GM18858 (cell line): ENCODE measurements at regions not wholly inside any gene's neighbourhood (a gene's known extent, or its start where the extent isn't known, plus 50 kb on each side); places are given as distances from the start of the nearest gene placed in this dataset.

Source experiments
- ATAC-seq: cut with Tn5 transposase; IDR thresholded peaks from one replicate; pipeline ENCODE4 v1.9.1; 2021; ENCODE audit not compliant: unreplicated experiment

- no peak for ATAC-seq
Measured at GRCh38 chr6:129778793-129779192, 68.8 kb upstream of the ARHGAP18 start.

- no peak for ATAC-seq
Measured at GRCh38 chr6:129777371-129777770, 67.4 kb upstream of the ARHGAP18 start.

- ATAC-seq: no peak
Measured at GRCh38 chr6:129776542-129777330, 66.8 kb upstream of the ARHGAP18 start.

- ATAC-seq: no peak
Measured at GRCh38 chr6:129774697-129775447, 64.9 kb upstream of the ARHGAP18 start.

- ATAC-seq: no peak
Measured at GRCh38 chr6:129773304-129773703, 63.3 kb upstream of the ARHGAP18 start.

GRCh38 chr6:129771678-129772077, 61.7 kb upstream of the ARHGAP18 start:
- no peak for ATAC-seq

GRCh38 chr6:129767776-129768485, 58.0 kb upstream of the ARHGAP18 start:
- ATAC-seq: no peak

- peak; percentile 80 for ATAC-seq
Measured at GRCh38 chr6:129766959-129767728, 57.2 kb upstream of the ARHGAP18 start.

GRCh38 chr6:129764761-129765407, 54.9 kb upstream of the ARHGAP18 start:
- no peak for ATAC-seq

- no peak for ATAC-seq
Measured at GRCh38 chr6:129759796-129760605, 50.0 kb upstream of the ARHGAP18 start.
